Spleen (tissue), 11 donors: ENCODE measurements at regions not wholly inside any gene's neighbourhood (a gene's known extent, or its start where the extent isn't known, plus 50 kb on each side); places are given as distances from the start of the nearest gene placed in this dataset.

Experiments used
- DNase-seq: peaks from one replicate; pipeline ENCODE4 v3.0.0-alpha.2; 2020
- H3K27ac ChIP-seq, 8 donors: fragments of 200-600 bp; sonication (generic) in 7 of 8; 1 replicate in 4 of 8; 2 replicates in 4 of 8; pipeline versions ENCODE4 v1.5.0 to v1.8.0; 2016 to 2021; ENCODE audit warnings: inconsistent platforms in 4 of 8, mild to moderate bottlenecking in 4 of 8, moderate library complexity in 1 of 8
- H3K27me3 ChIP-seq, 7 donors: fragments of 200-600 bp; sonication (generic) in 6 of 7; replicated peaks in 1 of 7; 1 replicate in 4 of 7; 2 replicates in 3 of 7; pipeline versions ENCODE4 v1.5.0 to v1.8.0; 2016 to 2021; ENCODE audit warnings: inconsistent platforms in 3 of 7, mild to moderate bottlenecking in 1 of 7
- H3K36me3 ChIP-seq, 6 donors: fragments of 200-600 bp; sonication (generic) in 5 of 6; 1 replicate in 4 of 6; 2 replicates in 2 of 6; pipeline versions ENCODE4 v1.5.0 to v1.8.0; 2016 to 2021; ENCODE audit warnings: inconsistent platforms in 2 of 6
- H3K4me1 ChIP-seq, 6 donors: fragments of 200-600 bp; sonication (generic) in 5 of 6; 1 replicate in 3 of 6; 2 replicates in 3 of 6; pipeline versions ENCODE4 v1.5.0 to v1.8.0; 2016 to 2021; ENCODE audit warnings: inconsistent platforms in 3 of 6
- H3K4me3 ChIP-seq, 8 donors: fragments of 200-600 bp; sonication (generic) in 7 of 8; 1 replicate in 4 of 8; 2 replicates in 4 of 8; pipeline versions ENCODE4 v1.5.0 to v1.8.0; 2016 to 2021; ENCODE audit warnings: inconsistent platforms in 4 of 8, mild to moderate bottlenecking in 4 of 8, moderate library complexity in 2 of 8
- H3K9me3 ChIP-seq, 8 donors: fragments of 200-600 bp; sonication (generic) in 7 of 8; 1 replicate in 4 of 8; 2 replicates in 4 of 8; pipeline versions ENCODE4 v1.5.0 to v1.8.0; 2016 to 2021; ENCODE audit warnings: inconsistent platforms in 4 of 8
- POLR2A ChIP-seq, 3 donors: fragments of 450-650 bp; IDR thresholded peaks; one replicate each; pipeline ENCODE4 v1.5.1; 2017; ENCODE audit warnings: antibody characterized with exemption in 3 of 3, mild to moderate bottlenecking in 1 of 3
- POLR2AphosphoS5 ChIP-seq, 3 donors: sonication (generic); formaldehyde crosslinking; IDR thresholded peaks; one replicate each; pipeline ENCODE4 v1.5.1; 2017; ENCODE audit warnings: antibody characterized with exemption in 3 of 3
- WGBS, 5 donors: extraction: QIAGEN DNeasy Blood & Tissue Kit in 3 of 5; methylation state at CpG; one replicate each; pipeline versions ENCODE4 v1.1.5 to v1.1.7; 2013 to 2018; 5-methylcytosine and 5-hydroxymethylcytosine counted together
- intact Hi-C: fragments of 100-400 bp; cut with DNase I; formaldehyde crosslinking; loops from one replicate; pipeline ENCODE4 v1.15.0; 2023; ENCODE audit warnings: low total_unique reads
- TF ChIP-seq, protein P1 (sequence below), 11 experiments: fragments of 200-600 bp in 7 of 11; fragments of 450-650 bp in 4 of 11; sonication (generic) in 4 of 11; IDR thresholded peaks in 8 of 11; conservative IDR thresholded peaks in 3 of 11; 1 replicate in 7 of 11; 2 replicates in 4 of 11; pipeline versions ENCODE4 v1.4.0 to v1.8.0; 2016 to 2021; ENCODE audit warnings: antibody characterized with exemption in 11 of 11, inconsistent platforms in 4 of 11, mild to moderate bottlenecking in 1 of 11
- donor health status: healthy with polysubstance abuse.
- donor health status: DM: no; HTN: no; CAD: no; lungs with moderate emphysema.
- donor health status: DM: no; HTN: no; CAD: no.
- donor health status: Bipolar disorder and iron deficiency.
- donor health status: healthy.
- donor health status: DM: no; HTN: no; CAD: no.
- donor health status: DM: yes; HTN: yes; CAD: no.

DNA sequence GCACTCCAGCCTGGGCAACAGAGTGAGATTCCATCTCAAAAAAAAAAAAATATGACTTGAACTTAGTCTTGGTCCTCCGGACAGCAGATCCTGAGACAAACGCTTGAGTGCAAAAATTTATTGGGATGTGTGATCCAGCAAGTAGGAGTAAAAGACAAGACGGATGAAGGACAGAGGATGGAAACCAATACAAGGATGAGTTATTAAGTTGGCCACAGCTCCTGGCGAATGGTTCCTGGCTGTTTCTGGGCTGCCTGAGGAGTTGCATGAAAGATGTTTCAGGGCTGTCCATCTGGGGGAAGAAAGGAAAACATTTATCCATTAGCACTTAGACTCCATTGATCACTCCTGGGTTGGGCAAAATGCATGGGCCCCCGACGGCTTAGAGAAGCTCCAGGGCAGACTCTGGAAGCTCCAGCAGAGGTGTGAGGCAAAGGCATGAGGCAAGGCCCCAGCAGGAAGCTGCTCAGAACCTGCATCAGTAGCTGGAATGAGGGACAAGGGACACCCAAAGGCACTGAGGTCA, 98.3 kb upstream of the ZNF438 start:
- intact Hi-C loops, result no loop called here
- Histone ChIP-seq H3K4me3 (no peak overlapping the region), H3K36me3 (no peaks in the 10 kb centered on the region), H3K9me3 (no peaks in the 10 kb centered on the region), H3K27me3 (no peaks in the 10 kb centered on the region), H3K4me1 (peaks cover 7 to 21% (median 18%) of the 10 kb centered on the region in 6 donors), H3K27ac (no peak overlapping the region)
- WGBS, 5 donors, result 79 to 95% (median 93%) methylated on average over 6 of the region's 6 CpGs
- TF ChIP-seq, protein P1, sequence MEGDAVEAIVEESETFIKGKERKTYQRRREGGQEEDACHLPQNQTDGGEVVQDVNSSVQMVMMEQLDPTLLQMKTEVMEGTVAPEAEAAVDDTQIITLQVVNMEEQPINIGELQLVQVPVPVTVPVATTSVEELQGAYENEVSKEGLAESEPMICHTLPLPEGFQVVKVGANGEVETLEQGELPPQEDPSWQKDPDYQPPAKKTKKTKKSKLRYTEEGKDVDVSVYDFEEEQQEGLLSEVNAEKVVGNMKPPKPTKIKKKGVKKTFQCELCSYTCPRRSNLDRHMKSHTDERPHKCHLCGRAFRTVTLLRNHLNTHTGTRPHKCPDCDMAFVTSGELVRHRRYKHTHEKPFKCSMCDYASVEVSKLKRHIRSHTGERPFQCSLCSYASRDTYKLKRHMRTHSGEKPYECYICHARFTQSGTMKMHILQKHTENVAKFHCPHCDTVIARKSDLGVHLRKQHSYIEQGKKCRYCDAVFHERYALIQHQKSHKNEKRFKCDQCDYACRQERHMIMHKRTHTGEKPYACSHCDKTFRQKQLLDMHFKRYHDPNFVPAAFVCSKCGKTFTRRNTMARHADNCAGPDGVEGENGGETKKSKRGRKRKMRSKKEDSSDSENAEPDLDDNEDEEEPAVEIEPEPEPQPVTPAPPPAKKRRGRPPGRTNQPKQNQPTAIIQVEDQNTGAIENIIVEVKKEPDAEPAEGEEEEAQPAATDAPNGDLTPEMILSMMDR (IDR thresholded peaks at IDR 0.05 in 8 of 11, conservative IDR thresholded peaks at IDR 0.05 in 3 of 11), result no peak
- no peak for TF ChIP-seq POLR2A (IDR thresholded peaks at IDR 0.05)
- no peak for TF ChIP-seq POLR2AphosphoS5 (IDR thresholded peaks at IDR 0.05)
- no peak for DNase-seq

DNA sequence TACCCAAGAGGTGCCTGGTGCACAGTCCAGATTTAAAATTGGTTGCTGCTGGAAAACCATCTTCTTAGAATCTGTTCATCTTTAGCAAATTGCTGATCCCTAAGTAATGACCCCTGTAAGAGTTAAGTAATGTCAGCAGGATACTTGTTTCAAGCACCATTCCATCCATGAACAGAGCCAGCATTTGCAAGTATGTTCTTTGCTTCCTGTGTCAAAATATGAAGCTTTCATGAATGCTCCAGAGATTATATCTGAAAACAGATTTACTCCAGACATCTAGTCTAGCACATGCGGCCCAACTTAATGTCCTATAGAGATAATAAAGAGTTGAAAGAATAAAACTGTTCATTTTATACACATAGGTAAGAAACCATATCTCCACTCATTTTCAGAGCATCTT, 98.7 kb upstream of the ZNF438 start:
- WGBS, 5 donors, result 83 to 93% (median 90%) methylated on average over 1 of the region's 1 CpG

DNA sequence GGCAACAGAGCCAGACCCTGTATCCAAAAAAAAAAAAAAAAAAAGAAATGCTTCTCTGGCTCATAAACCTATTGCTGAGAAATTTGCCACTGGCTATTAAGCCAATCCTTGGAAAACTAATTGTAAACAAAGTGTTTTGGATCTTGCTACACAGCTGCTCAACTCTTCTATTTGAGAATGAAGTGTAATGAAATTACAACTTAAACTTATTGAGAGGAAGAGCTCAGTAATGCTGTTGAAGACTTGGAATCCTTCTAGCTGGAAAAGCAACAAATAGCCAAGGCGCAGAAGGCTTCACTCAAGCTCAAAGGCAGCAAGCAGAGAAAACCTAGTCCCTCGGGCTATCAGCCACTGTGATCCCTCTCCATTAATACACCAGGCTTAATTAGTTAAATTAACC, 99.6 kb upstream of the ZNF438 start:
- Histone ChIP-seq H3K9me3 (no peaks in the 10 kb centered on the region), H3K4me3 (no peak overlapping the region), H3K27me3 (no peaks in the 10 kb centered on the region), H3K36me3 (no peaks in the 10 kb centered on the region), H3K27ac (no peak overlapping the region), H3K4me1 (peaks cover 7 to 25% (median 20%) of the 10 kb centered on the region in 6 donors)
- 92 to 99% (median 95%) methylated on average over 2 of the region's 2 CpGs for WGBS, 5 donors
- intact Hi-C loops, result no loop called here
- DNase-seq, result no peak
- TF ChIP-seq POLR2A (IDR thresholded peaks at IDR 0.05) (no peak), POLR2AphosphoS5 (IDR thresholded peaks at IDR 0.05) (no peak)
- TF ChIP-seq, protein P1 (IDR thresholded peaks at IDR 0.05 in 8 of 11, conservative IDR thresholded peaks at IDR 0.05 in 3 of 11), result no peak

More for the DNA sequence above, 98.7 kb upstream of the ZNF438 start:
- H3K27ac ChIP-seq, result no peak overlapping the region
- H3K4me3 ChIP-seq, result no peak overlapping the region
- H3K9me3 ChIP-seq, result no peaks in the 10 kb centered on the region
- H3K36me3 ChIP-seq, result no peaks in the 10 kb centered on the region
- H3K4me1 ChIP-seq, result peaks cover 7 to 23% (median 20%) of the 10 kb centered on the region in 6 donors
- H3K27me3 ChIP-seq, result no peaks in the 10 kb centered on the region
- intact Hi-C loops, result no loop called here
- no peak for TF ChIP-seq POLR2A (IDR thresholded peaks at IDR 0.05)
- TF ChIP-seq, protein P1 (IDR thresholded peaks at IDR 0.05 in 8 of 11, conservative IDR thresholded peaks at IDR 0.05 in 3 of 11), result no peak
- no peak for TF ChIP-seq POLR2AphosphoS5 (IDR thresholded peaks at IDR 0.05)
- DNase-seq, result no peak

DNA sequence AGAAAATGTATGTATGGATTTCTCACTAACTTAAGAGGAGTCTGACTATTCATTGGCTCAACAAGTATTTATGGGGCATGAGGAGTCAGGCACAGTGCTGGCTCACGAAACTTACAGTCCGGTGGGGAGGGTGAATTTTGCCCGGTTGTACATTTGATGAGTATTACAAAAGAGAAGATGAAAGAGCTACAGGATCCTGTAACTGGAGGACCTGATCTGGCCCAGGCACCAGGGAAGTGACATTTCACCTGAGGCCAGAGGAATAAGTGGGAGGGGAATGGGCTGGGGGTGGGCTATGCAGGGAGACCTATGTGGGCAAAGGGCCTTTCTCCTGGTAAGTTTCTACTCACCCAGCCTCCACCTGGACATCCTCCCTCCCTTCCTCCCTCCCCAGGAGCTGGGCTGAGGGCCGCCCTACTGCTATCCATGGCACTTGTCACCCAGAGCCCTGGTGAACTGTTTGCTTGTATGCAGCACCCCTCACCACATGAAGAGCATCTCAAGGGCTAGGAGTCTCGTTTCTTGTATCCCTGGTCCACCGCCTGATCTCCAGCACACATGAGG, 101.1 kb upstream of the ZNF438 start:
- Histone ChIP-seq H3K36me3 (no peaks in the 10 kb centered on the region), H3K27me3 (no peaks in the 10 kb centered on the region), H3K27ac (no peak overlapping the region), H3K4me3 (no peak overlapping the region), H3K4me1 (peaks cover 7 to 39% (median 27%) of the 10 kb centered on the region in 6 donors), H3K9me3 (no peaks in the 10 kb centered on the region)
- 88 to 96% (median 91%) methylated on average over 6 of the region's 6 CpGs for WGBS, 5 donors
- peak; percentile 73 for DNase-seq
- TF ChIP-seq, protein P1 (IDR thresholded peaks at IDR 0.05 in 8 of 11, conservative IDR thresholded peaks at IDR 0.05 in 3 of 11), result no peak
- TF ChIP-seq POLR2A (IDR thresholded peaks at IDR 0.05) (no peak), POLR2AphosphoS5 (IDR thresholded peaks at IDR 0.05) (no peak)
- intact Hi-C loops, result no loop called here
